ENCODE measurements at regions not wholly inside any gene's neighbourhood (a gene's known extent, or its start where the extent isn't known, plus 50 kb on each side); places are given as distances from the start of the nearest gene placed in this dataset.

- DNase-seq (peak in 1 of 2 donors; percentile 60), ATAC-seq (ENCODE audit: low FRiP score in 2 of 2) (peak in 1 of 2 donors; percentile 17)
- Histone ChIP-seq H3K27ac (no peak overlapping the region), H3K4me3 (no peak overlapping the region), H3K9me3 (no peaks in the 10 kb centered on the region), H3K36me3 (no peaks in the 10 kb centered on the region), H3K4me1 (no peaks in the 10 kb centered on the region), H3K27me3 (no peaks in the 10 kb centered on the region)
- 95% methylated on average over 8 to 12 of the region's 12 CpGs for WGBS, 2 donors
- TF ChIP-seq, protein P1, sequence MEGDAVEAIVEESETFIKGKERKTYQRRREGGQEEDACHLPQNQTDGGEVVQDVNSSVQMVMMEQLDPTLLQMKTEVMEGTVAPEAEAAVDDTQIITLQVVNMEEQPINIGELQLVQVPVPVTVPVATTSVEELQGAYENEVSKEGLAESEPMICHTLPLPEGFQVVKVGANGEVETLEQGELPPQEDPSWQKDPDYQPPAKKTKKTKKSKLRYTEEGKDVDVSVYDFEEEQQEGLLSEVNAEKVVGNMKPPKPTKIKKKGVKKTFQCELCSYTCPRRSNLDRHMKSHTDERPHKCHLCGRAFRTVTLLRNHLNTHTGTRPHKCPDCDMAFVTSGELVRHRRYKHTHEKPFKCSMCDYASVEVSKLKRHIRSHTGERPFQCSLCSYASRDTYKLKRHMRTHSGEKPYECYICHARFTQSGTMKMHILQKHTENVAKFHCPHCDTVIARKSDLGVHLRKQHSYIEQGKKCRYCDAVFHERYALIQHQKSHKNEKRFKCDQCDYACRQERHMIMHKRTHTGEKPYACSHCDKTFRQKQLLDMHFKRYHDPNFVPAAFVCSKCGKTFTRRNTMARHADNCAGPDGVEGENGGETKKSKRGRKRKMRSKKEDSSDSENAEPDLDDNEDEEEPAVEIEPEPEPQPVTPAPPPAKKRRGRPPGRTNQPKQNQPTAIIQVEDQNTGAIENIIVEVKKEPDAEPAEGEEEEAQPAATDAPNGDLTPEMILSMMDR (IDR thresholded peaks at IDR 0.05) = no peak
- TF ChIP-seq POLR2A (IDR thresholded peaks at IDR 0.05) (no peak), POLR2AphosphoS5 (IDR thresholded peaks at IDR 0.05) (no peak), EP300 (IDR thresholded peaks at IDR 0.05) (no peak)
Observed at GRCh38 chr6:91303326-91303725, 716.5 kb upstream of the MAP3K7 start.

DNA sequence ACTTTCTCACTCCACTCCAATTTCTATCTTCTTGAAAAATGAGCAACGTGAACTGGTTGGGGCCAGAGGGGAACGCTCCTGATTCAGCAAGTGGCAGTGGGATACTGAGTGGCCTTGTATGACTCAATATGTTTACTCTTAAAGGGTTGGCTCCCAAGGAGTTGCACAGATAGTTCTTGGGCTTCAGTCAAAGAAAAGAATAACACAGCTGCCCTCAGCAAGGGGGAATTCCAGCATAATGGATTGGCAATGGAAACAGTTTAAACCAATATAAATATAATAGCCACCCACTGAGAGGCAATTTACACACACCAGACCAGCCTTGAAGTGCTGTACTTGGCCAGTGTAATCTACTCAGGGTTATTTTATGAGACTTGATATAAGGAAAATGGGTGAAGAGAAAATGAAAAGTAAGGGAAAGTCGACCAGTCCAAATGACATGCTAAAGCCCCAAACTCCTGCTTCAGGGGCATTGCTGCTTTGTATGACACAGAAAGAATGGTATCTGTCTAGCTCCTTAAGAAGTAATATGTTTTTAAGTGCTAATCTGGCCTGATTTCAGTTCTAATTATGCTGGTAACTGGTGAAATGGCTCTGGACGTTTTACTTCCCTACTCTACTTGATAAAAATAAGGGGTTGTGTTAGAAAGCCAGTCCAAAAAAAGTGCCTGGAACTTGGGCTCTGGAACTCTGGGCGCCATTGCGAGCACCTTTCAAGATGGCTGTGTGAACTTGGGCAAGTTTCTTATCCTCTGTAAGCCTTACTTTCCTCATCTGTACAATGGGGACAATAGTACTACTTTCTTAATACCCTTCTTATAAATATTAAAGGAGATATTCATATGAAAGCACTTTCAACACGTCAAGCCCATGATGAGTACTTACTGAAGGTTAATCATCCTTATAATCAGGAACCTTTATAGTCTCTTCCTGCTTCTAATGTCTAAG, 712.9 kb upstream of the MAP3K7 start:
- Histone ChIP-seq H3K27ac (no peak overlapping the region), H3K27me3 (no peaks in the 10 kb centered on the region), H3K36me3 (no peaks in the 10 kb centered on the region), H3K4me1 (no peaks in the 10 kb centered on the region), H3K4me3 (no peak overlapping the region), H3K9me3 (no peaks in the 10 kb centered on the region)
- DNase-seq = no peak
- no peak for TF ChIP-seq EP300 (IDR thresholded peaks at IDR 0.05)
- no peak for TF ChIP-seq POLR2A (IDR thresholded peaks at IDR 0.05)
- TF ChIP-seq, protein P1 (IDR thresholded peaks at IDR 0.05) = no peak
- TF ChIP-seq POLR2AphosphoS5 (IDR thresholded peaks at IDR 0.05) = no peak
- 50 to 51% methylated on average over 7 of the region's 7 CpGs for WGBS, 2 donors
- peak in 1 of 2 donors; percentile 34 for ATAC-seq (ENCODE audit: low FRiP score in 2 of 2)

GRCh38 chr6:91298543-91299145, 711.8 kb upstream of the MAP3K7 start:
- Histone ChIP-seq H3K27ac (no peak overlapping the region), H3K9me3 (no peaks in the 10 kb centered on the region), H3K4me3 (no peak overlapping the region), H3K36me3 (no peaks in the 10 kb centered on the region), H3K4me1 (no peaks in the 10 kb centered on the region), H3K27me3 (no peaks in the 10 kb centered on the region)
- DNase-seq (no peak), ATAC-seq (ENCODE audit: low FRiP score in 2 of 2) (no peak)
- WGBS, 2 donors = 60 to 76% methylated on average over 4 of the region's 4 CpGs
- TF ChIP-seq EP300 (IDR thresholded peaks at IDR 0.05) = no peak
- no peak for TF ChIP-seq POLR2A (IDR thresholded peaks at IDR 0.05)
- TF ChIP-seq POLR2AphosphoS5 (IDR thresholded peaks at IDR 0.05) = no peak
- TF ChIP-seq, protein P1 (IDR thresholded peaks at IDR 0.05) = no peak

- H3K9me3 ChIP-seq = no peaks in the 10 kb centered on the region
- DNase-seq = no peak
Observed at GRCh38 chr6:91293395-91293794, 706.5 kb upstream of the MAP3K7 start.

More at GRCh38 chr6:91293395-91293794, 706.5 kb upstream of the MAP3K7 start:
- H3K27ac ChIP-seq = no peak overlapping the region
- H3K27me3 ChIP-seq = no peaks in the 10 kb centered on the region
- no peaks in the 10 kb centered on the region for H3K36me3 ChIP-seq
- no peaks in the 10 kb centered on the region for H3K4me1 ChIP-seq
- TF ChIP-seq POLR2A (IDR thresholded peaks at IDR 0.05) = no peak
- no peak for TF ChIP-seq POLR2AphosphoS5 (IDR thresholded peaks at IDR 0.05)
- TF ChIP-seq EP300 (IDR thresholded peaks at IDR 0.05) = no peak
- TF ChIP-seq, protein P1 (IDR thresholded peaks at IDR 0.05) = no peak
- ATAC-seq (ENCODE audit: low FRiP score in 2 of 2) = no peak
- H3K4me3 ChIP-seq = no peak overlapping the region

All from upper lobe of left lung (tissue), 6 donors.